HCT116 (cell line): ENCODE measurements at regions not wholly inside any gene's neighbourhood (a gene's known extent, or its start where the extent isn't known, plus 50 kb on each side); places are given as distances from the start of the nearest gene placed in this dataset.

ENCODE experiments used
- EZH2phosphoT487 ChIP-seq: fragments of 200-600 bp; IDR thresholded peaks from 2 replicates; pipeline ENCODE4 v1.6.1; 2018; ENCODE audit warnings: antibody characterized with exemption, borderline replicate concordance
- POLR2A ChIP-seq: IDR thresholded peaks from 2 replicates; pipeline ENCODE4 v1.7.0; 2011; ENCODE audit warnings: borderline replicate concordance; ENCODE audit not compliant: insufficient read depth, insufficient read length; ENCODE audit errors: extremely low read depth
- POLR2AphosphoS5 ChIP-seq: IDR thresholded peaks from 2 replicates; pipeline ENCODE4 v1.6.1; 2011; ENCODE audit warnings: mild to moderate bottlenecking, low read depth, low read length, moderate library complexity
- RAD21 ChIP-seq: IDR thresholded peaks from 2 replicates; pipeline ENCODE4 v1.6.1; 2012; ENCODE audit warnings: low read depth, mild to moderate bottlenecking
- SP1 ChIP-seq: IDR thresholded peaks from 2 replicates; pipeline ENCODE4 v1.6.1; 2012; ENCODE audit warnings: low read depth
- TF ChIP-seq, protein P1 (sequence below), 3 experiments: fragments of 200-600 bp in 1 of 3; sonication (generic) in 1 of 3; IDR thresholded peaks in 2 of 3; conservative IDR thresholded peaks in 1 of 3; 2 replicates each; pipeline ENCODE4 v1.5.1; 2012 to 2017; ENCODE audit warnings: low read depth in 2 of 3, low read length in 2 of 3, antibody characterized with exemption in 1 of 3, borderline replicate concordance in 1 of 3, control low read depth in 1 of 3, mild to moderate bottlenecking in 1 of 3, mixed read lengths in 1 of 3, mixed run types in 1 of 3, moderate library complexity in 1 of 3; ENCODE audit not compliant: insufficient read depth in 1 of 3
- TF ChIP-seq, protein P2 (sequence below): IDR thresholded peaks from 2 replicates; pipeline ENCODE4 v1.6.1; 2012
- TF ChIP-seq, protein P3 (sequence below): IDR thresholded peaks from 2 replicates; pipeline ENCODE4 v1.6.1; 2012

DNA sequence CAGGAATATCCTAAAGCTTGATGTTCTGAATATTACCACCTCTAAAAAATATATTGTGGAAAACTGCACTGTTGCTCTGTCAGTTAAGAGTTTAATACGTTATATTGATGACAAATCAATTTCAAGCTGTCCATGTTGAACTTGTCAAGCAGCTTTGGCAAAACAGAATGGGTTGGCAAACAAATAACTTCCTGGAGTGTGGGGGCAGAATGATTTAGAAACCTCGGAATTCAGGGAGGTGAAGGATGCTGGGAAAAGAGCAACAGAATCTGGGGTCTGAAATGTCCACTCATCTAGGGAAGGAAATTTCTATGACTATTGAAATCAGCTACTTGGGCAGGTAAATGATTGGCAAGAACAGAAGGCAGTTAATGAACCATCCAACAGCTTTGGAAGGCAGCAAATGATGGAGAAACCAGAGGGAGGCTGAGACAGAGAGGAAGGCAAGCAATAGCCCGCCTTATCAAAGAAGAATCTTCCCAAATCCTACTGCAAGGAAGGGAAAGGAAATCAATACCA lies 95.1 kb upstream of the PALS2 start:
- TF ChIP-seq, protein P1, sequence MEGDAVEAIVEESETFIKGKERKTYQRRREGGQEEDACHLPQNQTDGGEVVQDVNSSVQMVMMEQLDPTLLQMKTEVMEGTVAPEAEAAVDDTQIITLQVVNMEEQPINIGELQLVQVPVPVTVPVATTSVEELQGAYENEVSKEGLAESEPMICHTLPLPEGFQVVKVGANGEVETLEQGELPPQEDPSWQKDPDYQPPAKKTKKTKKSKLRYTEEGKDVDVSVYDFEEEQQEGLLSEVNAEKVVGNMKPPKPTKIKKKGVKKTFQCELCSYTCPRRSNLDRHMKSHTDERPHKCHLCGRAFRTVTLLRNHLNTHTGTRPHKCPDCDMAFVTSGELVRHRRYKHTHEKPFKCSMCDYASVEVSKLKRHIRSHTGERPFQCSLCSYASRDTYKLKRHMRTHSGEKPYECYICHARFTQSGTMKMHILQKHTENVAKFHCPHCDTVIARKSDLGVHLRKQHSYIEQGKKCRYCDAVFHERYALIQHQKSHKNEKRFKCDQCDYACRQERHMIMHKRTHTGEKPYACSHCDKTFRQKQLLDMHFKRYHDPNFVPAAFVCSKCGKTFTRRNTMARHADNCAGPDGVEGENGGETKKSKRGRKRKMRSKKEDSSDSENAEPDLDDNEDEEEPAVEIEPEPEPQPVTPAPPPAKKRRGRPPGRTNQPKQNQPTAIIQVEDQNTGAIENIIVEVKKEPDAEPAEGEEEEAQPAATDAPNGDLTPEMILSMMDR (IDR thresholded peaks at IDR 0.05 in 2 of 3, conservative IDR thresholded peaks at IDR 0.05 in 1 of 3; ENCODE audit: borderline replicate concordance in 1 of 3, insufficient read depth in 1 of 3, low read depth in 2 of 3, low read length in 2 of 3): no peak
- TF ChIP-seq POLR2AphosphoS5 (no peak), RAD21 (no peak), SP1 (no peak), POLR2A (no peak), EZH2phosphoT487 (no peak)
- TF ChIP-seq, protein P2, sequence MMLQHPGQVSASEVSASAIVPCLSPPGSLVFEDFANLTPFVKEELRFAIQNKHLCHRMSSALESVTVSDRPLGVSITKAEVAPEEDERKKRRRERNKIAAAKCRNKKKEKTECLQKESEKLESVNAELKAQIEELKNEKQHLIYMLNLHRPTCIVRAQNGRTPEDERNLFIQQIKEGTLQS: no peak
- TF ChIP-seq, protein P3, sequence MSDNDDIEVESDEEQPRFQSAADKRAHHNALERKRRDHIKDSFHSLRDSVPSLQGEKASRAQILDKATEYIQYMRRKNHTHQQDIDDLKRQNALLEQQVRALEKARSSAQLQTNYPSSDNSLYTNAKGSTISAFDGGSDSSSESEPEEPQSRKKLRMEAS: no peak
